ENCODE measurements at regions not wholly inside any gene's neighbourhood (a gene's known extent, or its start where the extent isn't known, plus 50 kb on each side); places are given as distances from the start of the nearest gene placed in this dataset.

DNA sequence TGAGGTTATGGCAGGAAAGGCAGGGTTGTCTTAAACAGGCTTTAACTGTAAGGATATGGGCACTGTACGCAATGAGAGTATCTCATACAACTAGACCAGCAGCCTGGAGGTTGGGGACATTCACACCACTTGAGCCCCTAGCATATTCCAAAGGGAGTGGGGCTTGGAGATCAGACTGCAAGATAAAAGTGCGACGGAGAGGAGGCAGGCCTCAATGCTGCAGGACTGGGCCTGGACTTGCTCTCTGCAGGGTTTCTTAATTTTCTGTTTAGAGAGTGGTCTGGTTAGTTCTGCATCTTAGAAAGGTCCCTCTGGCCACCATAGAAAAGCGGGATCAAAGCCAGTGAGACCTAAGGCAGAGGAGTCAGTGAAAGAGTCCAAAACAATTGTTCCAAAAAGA, 357.7 kb upstream of the NR2F2 start:
- peaks cover 8% of the 10 kb centered on the region for H3K9me3 ChIP-seq (replicated peaks)
- H3K4me3 ChIP-seq: no peak overlapping the region
- no peaks in the 10 kb centered on the region for H3K27me3 ChIP-seq (ENCODE audit: low read depth)
- no peak for DNase-seq
- intact Hi-C loops (cut with micrococcal nuclease): no loop called here
- no peaks in the 10 kb centered on the region for H3K36me3 ChIP-seq
- H3K27ac ChIP-seq (replicated peaks): no peak overlapping the region
- TF ChIP-seq, protein P1, sequence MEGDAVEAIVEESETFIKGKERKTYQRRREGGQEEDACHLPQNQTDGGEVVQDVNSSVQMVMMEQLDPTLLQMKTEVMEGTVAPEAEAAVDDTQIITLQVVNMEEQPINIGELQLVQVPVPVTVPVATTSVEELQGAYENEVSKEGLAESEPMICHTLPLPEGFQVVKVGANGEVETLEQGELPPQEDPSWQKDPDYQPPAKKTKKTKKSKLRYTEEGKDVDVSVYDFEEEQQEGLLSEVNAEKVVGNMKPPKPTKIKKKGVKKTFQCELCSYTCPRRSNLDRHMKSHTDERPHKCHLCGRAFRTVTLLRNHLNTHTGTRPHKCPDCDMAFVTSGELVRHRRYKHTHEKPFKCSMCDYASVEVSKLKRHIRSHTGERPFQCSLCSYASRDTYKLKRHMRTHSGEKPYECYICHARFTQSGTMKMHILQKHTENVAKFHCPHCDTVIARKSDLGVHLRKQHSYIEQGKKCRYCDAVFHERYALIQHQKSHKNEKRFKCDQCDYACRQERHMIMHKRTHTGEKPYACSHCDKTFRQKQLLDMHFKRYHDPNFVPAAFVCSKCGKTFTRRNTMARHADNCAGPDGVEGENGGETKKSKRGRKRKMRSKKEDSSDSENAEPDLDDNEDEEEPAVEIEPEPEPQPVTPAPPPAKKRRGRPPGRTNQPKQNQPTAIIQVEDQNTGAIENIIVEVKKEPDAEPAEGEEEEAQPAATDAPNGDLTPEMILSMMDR (IDR thresholded peaks at IDR 0.05; ENCODE audit: borderline replicate concordance): no peak
- no peaks in the 10 kb centered on the region for H3K4me1 ChIP-seq

DNA sequence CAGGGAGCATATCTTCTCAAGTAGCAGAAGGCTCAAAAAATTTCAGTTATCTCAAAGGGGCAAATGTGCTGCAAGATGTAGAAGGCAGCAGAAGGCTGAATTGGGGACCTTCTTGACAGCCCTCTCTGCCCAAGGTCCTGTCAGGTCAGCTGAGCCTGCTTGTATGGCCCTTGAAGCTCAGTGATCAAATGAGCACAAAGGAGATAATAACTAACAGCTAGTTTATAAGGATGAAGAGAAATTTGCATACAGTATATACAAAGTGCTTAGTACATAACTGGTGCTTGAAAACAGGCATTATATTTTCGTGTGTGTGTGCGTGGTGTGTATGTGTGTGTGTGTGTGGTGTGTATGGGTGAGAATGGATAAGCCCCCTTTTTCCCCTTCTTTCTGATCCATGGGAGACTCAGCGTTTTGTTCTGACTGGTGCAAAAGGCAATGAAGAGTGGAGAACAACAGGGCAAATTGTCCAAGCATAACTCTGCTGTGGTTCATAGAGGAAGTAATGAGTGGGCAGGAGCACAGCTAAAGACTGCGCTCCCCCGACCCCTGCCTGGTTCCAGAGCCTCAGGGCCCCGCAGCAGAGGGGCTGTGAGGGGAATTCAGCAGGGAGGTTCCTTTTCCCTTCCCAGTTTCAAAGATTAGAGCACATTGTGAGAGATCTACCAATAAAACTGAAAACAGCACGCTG, 356.8 kb upstream of the NR2F2 start:
- intact Hi-C loops (cut with micrococcal nuclease): no loop called here
- H3K9me3 ChIP-seq (replicated peaks): peaks cover 8% of the 10 kb centered on the region
- DNase-seq: no peak
- H3K4me1 ChIP-seq: no peaks in the 10 kb centered on the region
- H3K4me3 ChIP-seq: no peak overlapping the region
- H3K27ac ChIP-seq (replicated peaks): no peak overlapping the region
- H3K36me3 ChIP-seq: no peaks in the 10 kb centered on the region
- TF ChIP-seq, protein P1 (IDR thresholded peaks at IDR 0.05; ENCODE audit: borderline replicate concordance): no peak
- H3K27me3 ChIP-seq (ENCODE audit: low read depth): no peaks in the 10 kb centered on the region

- Histone ChIP-seq H3K4me3 (no peak overlapping the region), H3K27me3 (ENCODE audit: low read depth) (no peaks in the 10 kb centered on the region), H3K9me3 (replicated peaks) (peaks cover 8% of the 10 kb centered on the region), H3K36me3 (no peaks in the 10 kb centered on the region), H3K4me1 (no peaks in the 10 kb centered on the region), H3K27ac (replicated peaks) (no peak overlapping the region)
- intact Hi-C loops (cut with micrococcal nuclease): no loop called here
- TF ChIP-seq, protein P1 (IDR thresholded peaks at IDR 0.05; ENCODE audit: borderline replicate concordance): no peak
- DNase-seq: no peak
Observed at GRCh38 chr15:95975212-95975611, 355.3 kb upstream of the NR2F2 start.

DNA sequence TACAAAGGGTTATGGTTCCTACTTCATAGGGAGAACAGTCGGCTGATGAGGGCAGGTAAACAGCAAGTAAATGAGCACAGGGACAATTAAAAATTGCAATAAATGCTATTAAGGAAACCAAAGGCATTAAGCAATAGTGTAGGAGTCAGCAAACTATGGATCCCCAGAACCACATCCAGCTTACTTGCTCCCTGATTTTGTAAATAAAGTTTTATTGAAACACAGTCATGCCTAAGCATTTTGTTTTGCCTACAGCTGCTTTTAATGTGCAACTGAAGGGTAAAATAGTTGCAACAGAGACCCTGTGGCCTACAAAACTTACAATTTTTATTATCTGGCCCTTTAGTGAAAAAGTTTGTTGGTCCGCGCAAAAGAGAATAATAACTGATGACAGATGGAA, 351.2 kb upstream of the NR2F2 start:
- Histone ChIP-seq H3K4me1 (no peaks in the 10 kb centered on the region), H3K4me3 (no peak overlapping the region), H3K9me3 (replicated peaks) (peaks cover 8% of the 10 kb centered on the region), H3K27me3 (ENCODE audit: low read depth) (no peaks in the 10 kb centered on the region), H3K36me3 (no peaks in the 10 kb centered on the region), H3K27ac (replicated peaks) (no peak overlapping the region)
- DNase-seq: no peak
- TF ChIP-seq, protein P1 (IDR thresholded peaks at IDR 0.05; ENCODE audit: borderline replicate concordance): no peak
- intact Hi-C loops (cut with micrococcal nuclease): no loop called here

GRCh38 chr15:95981209-95981608, 349.3 kb upstream of the NR2F2 start:
- H3K4me3 ChIP-seq: no peak overlapping the region
- H3K27ac ChIP-seq (replicated peaks): no peak overlapping the region
- TF ChIP-seq, protein P1 (IDR thresholded peaks at IDR 0.05; ENCODE audit: borderline replicate concordance): no peak
- H3K27me3 ChIP-seq (ENCODE audit: low read depth): no peaks in the 10 kb centered on the region
- no peaks in the 10 kb centered on the region for H3K36me3 ChIP-seq
- DNase-seq: no peak
- intact Hi-C loops (cut with micrococcal nuclease): no loop called here
- H3K4me1 ChIP-seq: no peaks in the 10 kb centered on the region
- no peaks in the 10 kb centered on the region for H3K9me3 ChIP-seq (replicated peaks)

All from left ventricle myocardium inferior (tissue), 1 donor.